PC-9 (cell line): ENCODE measurements at regions not wholly inside any gene's neighbourhood (a gene's known extent, or its start where the extent isn't known, plus 50 kb on each side); places are given as distances from the start of the nearest gene placed in this dataset.

ENCODE experiments used
- CTCF ChIP-seq: fragments of 200-600 bp; sonication (generic); conservative IDR thresholded peaks from 2 replicates; pipeline ENCODE4 v1.6.1; 2017; ENCODE audit warnings: mixed run types, antibody characterized with exemption, mild to moderate bottlenecking, moderate library complexity
- EZH2 ChIP-seq: fragments of 200-600 bp; sonication (generic); IDR thresholded peaks from 2 replicates; pipeline ENCODE4 v1.8.0; 2017; ENCODE audit warnings: antibody characterized with exemption, low read depth

GRCh38 chr3:162337630-162338029, 841.0 kb downstream of the OTOL1 start:
- no peak for TF ChIP-seq CTCF
- TF ChIP-seq EZH2, result no peak
